ENCODE measurements at regions not wholly inside any gene's neighbourhood (a gene's known extent, or its start where the extent isn't known, plus 50 kb on each side); places are given as distances from the start of the nearest gene placed in this dataset.

DNA sequence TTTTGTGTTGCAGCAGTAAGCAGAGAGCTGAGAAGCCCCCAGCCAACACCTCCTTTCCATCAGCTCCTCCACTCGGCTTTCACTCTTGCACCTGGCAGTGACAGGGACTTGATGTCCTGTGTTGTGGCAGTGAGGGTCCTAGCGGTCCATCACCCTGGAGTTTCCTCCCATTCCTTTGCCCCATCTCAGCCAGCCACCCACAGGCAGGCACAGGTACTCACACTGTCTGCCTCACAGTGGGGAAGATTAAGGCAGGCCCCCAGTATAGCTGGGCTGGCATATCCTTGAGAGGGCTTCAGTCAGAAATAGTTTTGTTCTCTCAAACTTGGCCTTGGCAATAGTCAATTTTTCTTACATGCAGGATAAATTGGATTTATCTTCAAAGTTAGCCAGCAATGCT, 362.7 kb downstream of the GADD45G start:
- ATAC-seq, result no peak
- intact Hi-C loops (cut with DNase I), result no loop called here

DNA sequence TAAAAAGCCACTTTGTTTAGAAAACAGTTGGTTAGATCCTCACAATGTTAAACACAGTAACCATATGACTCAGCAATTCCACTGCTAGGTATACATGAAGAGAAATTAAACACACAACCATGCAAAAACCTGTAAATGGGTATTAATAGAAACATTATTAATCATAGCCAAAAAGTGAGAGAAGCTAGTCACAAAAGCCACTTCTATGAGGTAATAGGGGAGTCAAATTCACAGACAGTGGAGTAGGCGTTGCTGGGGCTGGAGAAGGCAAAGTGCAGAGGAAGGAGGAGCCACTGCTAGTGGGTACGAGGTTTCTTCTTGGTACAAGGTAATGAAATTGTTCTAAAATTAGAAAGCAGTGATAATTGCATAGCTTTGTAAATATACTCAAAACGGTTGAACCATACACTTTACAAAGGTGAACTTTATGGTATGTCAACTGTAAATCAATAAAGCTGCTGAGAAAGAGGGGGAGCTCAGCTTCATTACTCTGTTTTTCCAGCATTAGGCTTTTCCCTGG, 364.4 kb downstream of the GADD45G start:
- DNase-seq, result no peak
- intact Hi-C loops (cut with DNase I), result no loop called here
- ATAC-seq, result peak in 1 of 2 donors; percentile 21

More for the DNA sequence above, 362.7 kb downstream of the GADD45G start:
- DNase-seq, result no peak

DNA sequence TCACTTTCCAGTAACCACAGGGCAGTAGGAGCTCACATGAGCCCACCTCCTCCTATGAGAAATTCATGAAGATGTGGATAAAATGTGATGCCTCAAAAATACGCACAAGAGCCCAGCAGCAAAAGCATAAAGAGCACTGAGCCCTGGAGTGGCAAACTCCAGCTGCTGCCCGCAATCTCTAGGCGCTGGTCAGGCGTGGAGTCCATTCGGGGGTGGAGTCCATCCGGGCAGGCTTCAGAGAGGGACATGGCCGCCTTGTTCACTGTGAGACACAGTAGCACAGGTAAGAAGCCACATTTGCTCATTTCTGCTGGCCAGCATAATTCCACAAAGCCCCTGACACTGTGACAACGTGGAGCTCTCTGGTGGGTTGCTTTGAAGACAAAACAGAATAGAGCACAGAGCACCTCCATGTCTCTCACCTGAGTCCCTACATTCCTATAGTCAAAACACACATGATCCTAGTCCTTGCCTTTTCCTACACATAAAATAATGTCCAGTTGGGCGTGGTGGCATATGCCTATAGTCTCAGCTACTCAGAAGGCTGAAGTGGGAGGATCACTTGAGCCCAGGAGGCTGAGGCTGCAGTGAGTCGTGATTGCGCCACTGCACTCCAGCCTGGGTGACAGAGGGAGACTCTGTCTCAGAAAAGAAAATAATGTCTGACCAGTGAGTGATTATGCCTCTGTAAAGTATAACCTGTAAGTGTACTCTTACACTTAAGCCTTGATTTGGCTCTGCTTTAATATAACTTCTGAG, 365.2 kb downstream of the GADD45G start:
- DNase-seq (no peak), ATAC-seq (no peak)
- intact Hi-C loops (cut with DNase I), result no loop called here

DNA sequence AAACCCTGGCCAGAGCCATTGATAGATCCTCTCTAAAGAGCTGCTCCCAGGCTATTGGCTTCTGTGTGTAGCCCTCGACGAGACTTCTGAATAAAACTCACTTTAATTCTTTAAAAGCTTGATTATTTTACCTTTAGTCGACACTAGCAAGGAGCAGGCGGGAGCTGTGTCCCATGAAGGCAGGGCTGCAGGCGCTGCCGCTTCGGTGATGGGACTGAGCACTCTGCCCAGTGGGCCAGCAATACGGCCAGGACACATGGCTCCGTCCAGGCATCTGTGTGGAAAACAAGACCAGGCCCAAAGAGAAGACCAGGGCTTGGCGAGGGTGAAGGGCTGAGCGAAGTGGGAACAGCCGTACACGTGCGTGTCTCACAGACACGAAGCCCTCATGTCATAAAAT, 365.9 kb downstream of the GADD45G start:
- ATAC-seq (no peak), DNase-seq (no peak)
- intact Hi-C loops (cut with DNase I), result no loop called here

DNA sequence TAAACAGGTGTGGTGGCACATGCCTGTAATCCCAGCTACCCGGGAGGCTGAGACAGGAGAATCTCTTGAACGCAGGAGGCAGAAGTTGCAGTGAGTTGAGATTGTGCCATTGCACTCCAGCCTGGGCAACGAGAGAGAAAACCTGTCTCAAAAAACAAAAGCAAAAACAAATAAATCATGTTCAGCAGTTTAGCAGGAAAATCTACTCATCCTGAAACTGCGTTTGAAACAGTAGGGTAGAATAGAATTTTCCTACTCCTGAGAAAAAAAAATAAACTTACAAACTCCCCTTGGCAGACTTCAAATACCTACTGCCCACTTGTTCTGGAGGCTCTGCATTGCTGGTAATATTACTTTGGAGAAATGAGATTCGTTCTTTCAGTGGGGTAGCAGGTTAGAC, 367.7 kb downstream of the GADD45G start:
- no peak for ATAC-seq
- no peak for DNase-seq
- intact Hi-C loops (cut with DNase I), result no loop called here

DNA sequence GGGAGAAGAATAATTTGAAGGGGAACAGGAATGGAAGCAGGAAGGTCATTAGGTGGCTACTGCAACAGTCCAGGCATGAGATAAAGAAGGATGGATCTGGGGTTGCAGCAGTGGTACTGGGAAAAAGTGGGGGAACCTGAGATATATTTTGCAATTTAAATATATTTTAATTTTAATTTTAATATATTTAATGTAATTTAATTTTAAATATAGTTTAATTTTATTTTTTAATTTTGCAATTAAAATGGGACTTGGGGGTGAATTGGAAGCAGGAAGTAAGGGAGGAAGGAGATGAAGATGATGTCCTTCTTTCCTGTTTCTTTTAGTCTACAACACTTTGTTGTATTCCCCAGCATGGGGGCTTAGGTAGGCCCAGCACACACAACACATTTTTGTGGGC, 369.8 kb downstream of the GADD45G start:
- ATAC-seq, result no peak

DNA sequence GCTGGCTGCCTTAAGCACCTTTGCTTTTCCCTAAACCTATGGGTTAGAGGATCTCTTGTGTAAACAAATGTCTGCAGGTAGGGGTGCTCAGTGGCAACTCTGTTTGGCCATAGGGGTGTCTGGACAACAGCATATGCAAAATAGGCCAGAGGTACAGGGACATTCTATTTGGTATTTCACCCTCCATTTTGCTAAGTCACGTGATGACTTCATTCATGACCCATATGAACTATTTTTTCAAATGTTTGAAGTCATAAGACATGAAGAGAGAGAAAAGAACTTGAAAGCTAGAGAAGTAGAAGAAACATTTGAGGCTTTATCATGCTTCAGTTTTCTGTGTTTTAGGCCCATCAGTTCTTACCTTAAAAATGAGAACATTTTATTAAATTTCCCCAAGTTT, 370.2 kb downstream of the GADD45G start:
- no peak for DNase-seq
- ATAC-seq, result no peak
- intact Hi-C loops (cut with DNase I), result no loop called here

More for the DNA sequence above, 369.8 kb downstream of the GADD45G start:
- intact Hi-C loops (cut with DNase I), result no loop called here
- DNase-seq, result no peak

DNA sequence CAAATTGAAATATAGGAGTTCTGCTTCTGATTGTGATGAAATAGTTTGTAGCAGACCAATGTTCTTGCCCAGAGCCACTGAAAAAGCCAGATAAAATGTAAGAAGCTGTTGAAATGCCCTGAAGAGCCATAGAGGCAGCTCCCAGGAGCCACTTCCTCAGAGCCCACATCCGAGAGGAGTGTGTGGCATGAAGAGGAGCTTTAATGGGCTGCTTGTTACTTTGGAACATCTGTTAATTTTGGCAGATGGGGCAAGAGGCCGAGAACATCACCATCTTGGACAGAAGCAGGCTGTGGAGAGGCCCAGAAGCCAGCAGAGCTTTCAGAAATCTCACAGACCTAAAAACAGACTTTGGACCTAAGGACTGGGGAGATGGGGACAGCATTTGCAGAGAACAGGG, 370.8 kb downstream of the GADD45G start:
- ATAC-seq (peak in 1 of 2 donors; percentile 59), DNase-seq (no peak)
- intact Hi-C loops (cut with DNase I), result no loop called here

DNA sequence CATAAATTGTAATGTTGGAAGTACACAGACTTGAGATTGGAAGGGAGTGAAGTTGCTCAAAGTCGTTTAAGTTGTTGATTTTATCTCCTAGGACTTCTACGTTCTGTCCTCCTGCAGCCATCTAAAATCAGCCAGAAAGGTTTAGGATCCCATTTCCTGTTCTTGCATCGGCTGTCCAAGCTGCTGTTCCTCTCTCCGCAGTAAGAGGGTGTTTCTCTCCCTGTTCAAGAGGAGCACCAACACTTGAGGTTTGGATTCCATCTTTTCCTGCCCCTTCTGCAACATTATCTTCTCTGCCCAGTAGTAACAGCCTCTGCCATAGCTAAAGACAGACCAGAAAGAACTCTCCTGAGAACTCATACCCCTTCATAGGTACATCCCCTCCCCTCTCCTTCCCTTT, 373.4 kb downstream of the GADD45G start:
- peak; percentile 30 to 33 for ATAC-seq
- DNase-seq, result no peak
- intact Hi-C loops (cut with DNase I), result no loop called here

DNA sequence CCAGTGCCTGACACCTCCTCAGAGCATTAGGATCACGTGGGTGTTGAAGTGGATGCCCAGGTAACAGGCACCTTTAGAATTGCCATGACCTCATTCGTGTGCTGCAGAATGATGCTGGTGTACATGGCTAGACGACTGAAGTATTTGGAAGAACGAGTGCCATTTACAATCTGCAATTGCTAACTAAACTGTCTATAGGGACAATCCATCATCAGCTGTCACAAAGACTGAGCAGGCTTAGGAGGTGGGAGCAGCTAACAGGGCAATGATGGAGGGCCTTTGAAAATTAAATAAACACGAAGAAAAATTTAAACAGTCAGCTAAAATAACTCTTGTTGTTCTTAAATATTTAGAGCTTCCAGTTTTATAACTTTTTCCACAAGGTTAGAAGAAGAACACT, 375.8 kb downstream of the GADD45G start:
- DNase-seq, result no peak
- ATAC-seq, result no peak
- intact Hi-C loops (cut with DNase I), result no loop called here

DNA sequence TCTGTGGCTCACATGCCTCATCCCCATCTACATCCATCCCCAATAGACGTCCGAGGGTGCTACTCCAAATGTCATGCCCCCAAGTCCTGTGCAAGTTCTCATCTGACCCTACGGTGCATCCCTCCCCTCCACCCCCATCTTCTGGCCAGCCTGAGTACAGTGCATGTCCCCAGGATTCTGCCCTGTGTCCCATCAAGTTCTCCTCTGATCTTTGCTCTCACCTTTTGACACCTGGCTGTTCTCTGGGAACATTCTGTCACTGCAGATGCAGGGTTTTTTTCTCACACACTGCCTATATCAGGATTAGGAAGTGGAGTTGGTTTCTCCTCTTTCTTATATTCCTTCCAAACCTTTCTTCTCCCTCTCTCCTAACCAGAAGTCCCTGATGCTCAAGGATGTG, 377.2 kb downstream of the GADD45G start:
- no peak for DNase-seq
- intact Hi-C loops (cut with DNase I), result no loop called here
- no peak for ATAC-seq

DNA sequence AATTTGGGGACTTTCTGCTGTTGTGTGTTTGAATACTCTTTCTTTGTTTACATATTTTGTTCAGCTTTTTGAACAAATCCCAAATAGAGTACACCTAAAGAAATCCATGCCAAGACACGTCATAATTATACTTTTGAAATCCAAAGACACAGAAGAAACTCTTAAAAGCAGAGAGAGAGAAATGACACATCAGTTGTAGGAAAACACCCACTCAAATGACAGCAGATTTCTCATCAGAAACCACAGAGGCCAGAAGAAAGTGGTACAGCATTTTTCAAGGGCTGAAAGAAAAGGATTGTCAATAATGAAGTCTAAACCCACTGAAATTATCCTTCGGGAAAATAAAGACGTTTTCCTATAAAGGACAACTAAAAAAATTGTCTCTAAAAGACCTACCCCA, 378.6 kb downstream of the GADD45G start:
- ATAC-seq, result no peak
- DNase-seq, result no peak
- intact Hi-C loops (cut with DNase I), result no loop called here

DNA sequence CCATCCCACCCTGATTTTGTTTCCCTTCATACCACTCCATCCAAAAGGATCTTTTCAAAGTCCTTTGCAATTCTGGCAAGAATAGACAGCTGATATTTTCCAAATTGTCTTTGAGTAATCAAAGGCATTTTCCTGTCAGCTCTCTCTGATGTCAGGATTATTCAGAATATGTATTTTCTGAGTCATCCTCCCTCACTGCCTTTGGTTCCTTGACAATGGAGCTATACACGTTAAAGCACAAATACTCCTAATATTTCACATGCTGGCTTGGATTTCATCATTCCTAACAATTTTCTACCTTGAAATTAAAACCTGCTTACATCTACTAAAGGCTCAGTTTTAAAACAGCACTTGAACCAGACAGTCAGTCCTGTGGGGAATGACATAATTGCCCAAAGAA, 379.4 kb downstream of the GADD45G start:
- intact Hi-C loops (cut with DNase I), result no loop called here
- ATAC-seq (peak in 1 of 2 donors; percentile 39), DNase-seq (no peak)

DNA sequence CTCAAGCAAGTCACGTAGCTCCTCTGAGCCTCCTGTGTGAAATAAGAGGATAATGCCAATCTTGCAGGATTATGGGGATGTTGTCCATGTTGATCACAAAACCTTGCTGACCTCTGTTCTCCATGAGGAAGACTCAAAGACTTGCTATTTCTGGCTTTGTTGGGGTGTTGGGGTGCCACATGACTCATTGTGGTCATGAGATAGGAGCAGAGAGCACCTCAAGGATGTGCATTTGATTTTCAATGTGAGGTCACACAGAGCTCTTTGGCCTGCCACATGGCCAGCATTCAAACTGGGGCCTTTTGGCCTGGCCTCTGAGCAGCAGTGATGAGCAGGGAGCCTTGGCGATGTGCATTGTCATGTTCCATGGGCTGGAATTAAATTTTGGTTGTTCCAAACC, 380.3 kb downstream of the GADD45G start:
- intact Hi-C loops (cut with DNase I), result no loop called here
- DNase-seq (no peak), ATAC-seq (no peak)

DNA sequence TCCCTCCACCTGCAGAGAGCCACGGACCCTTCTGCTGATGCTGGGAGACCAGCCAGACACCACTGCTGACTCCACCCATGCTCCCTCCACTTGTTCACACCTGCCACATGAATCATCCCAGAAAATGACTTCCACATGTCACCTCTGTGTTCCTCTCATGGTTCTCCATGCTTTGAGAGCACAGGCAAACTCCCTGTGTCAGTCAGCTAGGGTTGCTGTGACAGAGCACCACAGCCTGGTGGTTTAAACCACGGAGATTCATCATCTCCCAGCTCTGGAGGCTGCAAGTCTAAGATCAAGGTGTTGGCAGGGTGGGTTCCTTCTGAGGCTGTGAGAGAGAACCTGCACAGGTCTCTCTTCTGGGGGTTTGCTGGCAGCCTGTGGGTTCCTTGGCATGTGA, 381.4 kb downstream of the GADD45G start:
- intact Hi-C loops (cut with DNase I), result no loop called here
- DNase-seq (no peak), ATAC-seq (no peak)

DNA sequence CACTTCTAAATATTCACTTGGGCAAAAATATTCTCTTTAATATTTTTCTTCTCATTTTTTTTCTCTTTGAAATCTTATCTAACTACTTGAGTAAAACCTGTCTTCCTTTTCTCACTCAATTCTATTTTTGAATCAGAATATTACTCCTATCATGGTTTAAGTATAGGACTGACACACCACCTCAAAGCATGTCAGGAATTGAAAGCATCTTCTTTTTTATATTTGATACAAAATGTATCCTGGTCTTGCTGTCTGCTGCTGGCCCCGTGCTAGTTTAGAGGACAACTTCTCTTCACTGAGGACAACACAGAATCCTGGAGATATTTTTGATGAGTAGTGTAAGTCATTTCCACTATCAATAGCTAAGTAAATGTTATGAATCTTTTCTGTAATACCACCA, 383.6 kb downstream of the GADD45G start:
- ATAC-seq, result peak in 1 of 2 donors; percentile 31
- DNase-seq, result no peak
- intact Hi-C loops (cut with DNase I), result no loop called here

DNA sequence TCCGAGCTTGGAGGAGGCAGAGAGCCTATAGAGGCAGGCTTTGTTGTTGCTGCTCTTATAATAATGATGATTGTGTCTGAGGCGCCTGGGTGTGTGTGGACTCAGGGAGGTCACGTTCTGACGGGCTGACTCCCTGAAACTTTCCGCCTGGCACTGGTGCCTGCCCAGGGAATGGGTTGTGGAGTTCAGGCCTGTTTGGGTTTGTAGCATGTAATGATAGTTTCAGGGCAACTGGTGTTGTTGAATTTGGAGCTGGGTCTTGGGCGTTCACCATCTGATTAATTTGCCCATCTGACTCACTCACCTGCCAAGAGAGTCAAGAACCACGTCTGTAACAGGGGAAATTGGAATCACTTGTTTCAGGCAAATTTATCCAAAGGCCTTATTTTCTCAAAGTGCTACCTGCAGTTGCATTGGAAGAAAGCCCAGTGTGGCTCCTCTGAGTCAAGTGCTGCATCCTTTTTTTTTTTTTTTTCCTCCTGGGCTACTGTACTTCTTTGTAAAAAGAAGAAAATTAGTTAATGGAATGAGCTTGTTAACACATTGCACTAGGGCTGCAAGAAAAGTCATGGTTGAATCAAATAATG, 386.5 kb downstream of the GADD45G start:
- intact Hi-C loops (cut with DNase I), result loop anchor here in 1 of 2 donors (10.0 kb wide), 1 partner anchor 386 kb away; the partner anchor contains the start of gene GADD45G
- DNase-seq (no peak), ATAC-seq (peak in 1 of 2 donors; percentile 16)

DNA sequence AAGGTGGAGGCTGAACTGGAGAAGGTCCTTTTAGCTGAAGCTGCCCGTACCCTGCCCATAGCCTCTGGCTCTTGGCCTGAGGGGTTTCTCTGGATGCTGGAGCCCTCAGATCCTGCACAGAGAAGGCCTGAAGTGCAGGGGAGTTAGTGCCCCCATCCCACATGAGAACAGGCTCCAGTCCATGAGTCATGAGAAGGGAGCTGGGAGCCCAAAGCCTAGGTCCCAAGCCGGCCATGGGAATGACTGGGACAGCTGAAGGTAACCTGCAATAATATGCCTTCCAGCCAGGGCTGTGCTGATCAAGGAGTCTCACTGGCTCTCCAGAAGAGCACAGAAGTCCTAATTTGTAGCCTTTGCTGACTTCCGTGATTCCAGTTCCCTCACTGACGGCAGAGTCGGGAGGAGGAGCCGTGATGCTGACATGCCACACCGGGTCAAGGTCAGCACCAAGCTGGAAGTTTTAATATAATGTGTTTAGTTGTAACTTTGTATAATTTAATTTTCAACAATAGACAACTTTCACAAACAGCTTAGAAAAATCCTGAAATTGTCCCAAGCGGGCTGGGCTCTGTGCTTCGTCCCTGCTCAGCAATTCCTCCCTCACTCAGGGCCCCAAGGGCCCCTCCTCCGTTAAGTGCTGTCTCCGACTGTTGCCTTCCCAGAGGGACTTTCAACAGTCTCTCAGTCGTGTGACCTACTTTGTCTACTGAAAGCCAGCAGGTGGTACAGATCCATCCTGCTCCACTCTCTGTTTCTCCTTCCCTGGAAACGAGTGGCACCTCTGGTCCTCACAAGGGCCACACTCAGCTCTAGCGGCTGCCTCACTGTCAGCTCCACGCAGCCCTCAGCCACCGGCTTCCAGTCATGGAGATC, 387.8 kb downstream of the GADD45G start:
- intact Hi-C loops (cut with DNase I), result loop anchor here in 1 of 2 donors (10.0 kb wide), 1 partner anchor 388 kb away; the partner anchor contains the start of gene GADD45G
- ATAC-seq, result no peak
- no peak for DNase-seq
